ELR (cell line): ENCODE measurements at regions not wholly inside any gene's neighbourhood (a gene's known extent, or its start where the extent isn't known, plus 50 kb on each side); places are given as distances from the start of the nearest gene placed in this dataset.
"Not testable (repeated sequence)": the region's sequence is repeated elsewhere in the genome, so short reads cannot be mapped to it uniquely, and the experiment has no call there.

Source experiments
- DNase-seq: peaks from one replicate; pipeline ENCODE4 v3.0.0-alpha.2; 2015; ENCODE audit warnings: low read depth

DNA sequence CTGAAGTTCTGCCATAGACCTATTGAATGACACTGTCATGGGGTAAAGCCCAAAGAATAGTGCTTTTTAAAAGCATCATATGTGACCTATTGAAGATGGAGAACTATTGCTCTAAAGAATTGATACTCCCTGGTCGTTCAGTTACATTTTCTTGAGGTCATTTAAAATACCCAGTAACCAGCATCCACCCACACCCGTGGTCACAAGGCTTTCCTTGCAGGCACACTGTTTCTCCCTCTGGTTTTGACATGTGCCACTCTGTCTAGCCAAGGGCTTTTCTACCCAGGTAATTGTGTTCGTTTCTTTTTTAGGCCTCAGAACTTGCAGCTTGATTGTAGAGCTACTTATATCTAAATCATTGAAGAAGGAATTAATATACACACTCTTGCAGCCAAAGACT is 68.3 kb upstream of the LYZL2 start:
- DNase-seq, result no peak

DNA sequence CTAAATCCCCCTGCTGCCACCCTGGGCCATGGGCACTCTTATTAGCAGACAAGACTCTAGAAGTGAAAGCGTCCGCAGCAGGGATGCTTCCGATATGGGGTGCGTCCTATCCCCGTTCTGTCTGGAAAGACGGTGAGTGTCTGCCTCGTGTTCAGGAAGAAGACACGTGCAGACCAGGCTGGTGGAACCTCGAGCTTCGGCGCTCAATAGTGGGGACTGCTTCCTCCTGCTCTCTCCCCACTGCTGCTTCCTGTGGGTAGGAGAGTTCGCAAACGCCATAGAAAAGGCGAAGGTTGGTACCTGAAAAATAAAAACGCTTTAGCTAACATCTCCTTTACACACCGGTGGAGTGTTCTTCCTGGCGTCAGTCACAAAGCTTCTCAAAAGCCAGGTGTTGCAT is 67.7 kb upstream of the LYZL2 start:
- DNase-seq, result not testable (repeated sequence)

DNA sequence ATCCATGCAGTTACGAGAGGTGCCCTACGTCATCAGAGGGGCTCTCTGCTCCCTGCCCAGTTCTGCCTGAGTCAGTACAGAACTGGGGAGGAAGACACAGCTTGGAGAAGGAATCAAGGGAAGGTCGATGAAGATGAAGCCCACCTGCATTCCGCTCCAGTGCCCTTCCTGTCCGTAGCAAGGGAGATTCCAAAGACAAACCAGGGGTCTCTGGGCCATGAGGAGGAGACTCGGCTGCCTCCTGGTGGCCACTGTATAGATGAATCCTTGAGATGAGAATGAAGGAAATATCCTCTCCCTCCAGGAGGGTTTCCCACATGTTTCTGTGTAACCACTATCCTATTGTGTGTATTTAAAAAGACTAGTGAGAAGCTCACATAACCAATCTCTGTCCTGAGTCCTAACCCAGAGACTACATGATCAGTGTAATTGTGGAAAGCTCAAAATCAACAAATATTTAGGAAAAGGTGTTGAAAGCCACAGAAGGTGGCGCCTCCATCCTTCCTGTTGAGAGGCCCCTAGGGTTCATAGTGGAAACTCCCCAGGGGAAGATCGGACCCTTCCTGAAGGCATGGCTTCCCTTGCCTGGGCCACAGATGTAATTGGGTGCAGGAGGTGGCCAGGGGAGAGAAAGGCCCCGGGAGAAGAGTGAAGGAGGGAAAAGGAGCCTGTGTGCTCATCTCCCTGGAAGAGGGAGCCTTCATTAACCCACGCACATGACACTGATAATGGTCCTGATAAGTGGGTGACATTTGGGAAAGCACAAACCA is 67.0 kb upstream of the LYZL2 start:
- DNase-seq, result not testable (repeated sequence)

DNA sequence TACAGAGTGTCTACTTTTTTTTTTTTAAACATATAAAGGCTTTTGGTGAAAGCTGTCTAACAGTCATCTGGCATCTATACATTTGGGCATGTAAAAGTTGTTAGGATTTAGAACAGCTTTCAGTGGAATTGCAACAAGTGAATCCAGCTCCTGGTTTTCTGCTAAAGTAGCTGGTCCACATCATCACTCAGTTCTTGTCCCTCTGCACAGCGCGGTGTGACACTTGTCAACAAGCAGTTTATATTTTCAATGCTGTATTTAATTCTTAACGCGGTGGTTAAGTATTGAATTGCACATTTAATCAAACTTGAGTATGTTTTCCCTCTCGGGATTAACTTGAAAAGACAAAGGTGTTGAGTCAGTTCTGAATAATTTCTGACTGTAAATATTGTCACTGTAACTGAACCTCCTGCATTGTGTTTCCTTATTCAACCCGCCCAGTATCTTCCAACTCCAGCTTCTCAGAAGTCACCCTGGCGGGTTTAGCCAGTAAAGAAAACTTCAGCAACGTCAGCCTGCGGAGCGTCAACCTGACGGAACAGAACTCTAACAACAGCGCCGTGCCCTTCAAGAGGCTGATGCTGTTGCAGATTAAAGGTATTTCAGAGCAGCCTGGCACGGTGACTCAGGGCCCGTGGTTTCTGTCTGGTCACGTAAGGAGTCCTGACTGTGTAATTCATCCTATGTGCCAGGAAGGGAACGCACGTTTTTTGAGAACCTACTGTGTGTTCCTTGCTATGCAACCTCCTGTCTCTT is 66.1 kb upstream of the LYZL2 start:
- DNase-seq, result peak; percentile 83

DNA sequence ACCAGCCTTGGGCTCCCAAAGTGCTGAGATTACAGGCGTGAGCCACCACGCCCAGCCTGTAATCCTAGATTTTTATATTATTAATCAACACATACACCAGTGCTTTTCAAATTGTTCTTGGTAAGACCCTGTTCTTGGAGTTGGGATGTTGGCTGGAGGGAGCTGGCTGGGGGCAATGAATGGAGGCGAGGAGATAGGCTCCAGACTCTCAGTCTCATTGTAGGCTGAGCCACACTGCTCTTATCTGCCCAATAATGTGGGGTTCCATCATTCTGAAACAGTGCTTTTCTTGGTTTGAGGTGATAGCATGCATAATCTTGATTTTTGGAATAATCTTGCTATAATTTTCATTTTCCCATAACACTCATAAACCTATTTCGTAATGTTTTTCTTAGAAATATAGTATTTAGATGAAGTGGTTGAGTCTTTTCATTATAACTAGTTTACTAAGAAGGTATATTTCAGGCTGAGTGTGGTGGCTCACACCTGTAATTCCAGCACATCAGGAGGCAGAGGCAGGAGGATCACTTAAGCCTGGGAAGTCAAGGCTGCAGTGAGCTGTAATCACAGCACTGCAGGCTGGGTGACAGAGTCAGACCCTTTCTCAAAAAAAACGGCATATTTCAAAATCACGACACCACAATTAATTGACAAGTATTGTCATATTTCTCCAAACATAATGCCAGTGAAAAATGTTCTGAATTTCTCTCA is 65.1 kb upstream of the LYZL2 start:
- no peak for DNase-seq

DNA sequence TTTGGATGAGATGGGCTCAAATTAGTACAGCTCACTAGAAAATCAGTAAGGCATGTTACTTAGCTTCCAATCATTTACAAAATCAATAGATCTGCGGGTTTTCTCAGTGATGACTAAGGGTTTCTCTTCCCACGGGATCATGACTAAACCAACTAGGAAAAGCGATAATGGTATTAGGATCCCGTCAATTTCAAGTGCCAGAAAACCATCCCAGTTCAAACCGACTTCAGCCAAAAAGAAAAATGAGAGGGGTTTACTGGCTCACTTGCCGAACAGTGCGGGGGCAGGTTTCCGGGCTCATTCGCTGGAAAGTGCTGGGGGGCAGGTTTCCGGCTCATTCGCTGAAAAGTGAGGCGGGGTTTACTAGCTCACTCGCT is 62.1 kb upstream of the LYZL2 start:
- peak; percentile 54 for DNase-seq

DNA sequence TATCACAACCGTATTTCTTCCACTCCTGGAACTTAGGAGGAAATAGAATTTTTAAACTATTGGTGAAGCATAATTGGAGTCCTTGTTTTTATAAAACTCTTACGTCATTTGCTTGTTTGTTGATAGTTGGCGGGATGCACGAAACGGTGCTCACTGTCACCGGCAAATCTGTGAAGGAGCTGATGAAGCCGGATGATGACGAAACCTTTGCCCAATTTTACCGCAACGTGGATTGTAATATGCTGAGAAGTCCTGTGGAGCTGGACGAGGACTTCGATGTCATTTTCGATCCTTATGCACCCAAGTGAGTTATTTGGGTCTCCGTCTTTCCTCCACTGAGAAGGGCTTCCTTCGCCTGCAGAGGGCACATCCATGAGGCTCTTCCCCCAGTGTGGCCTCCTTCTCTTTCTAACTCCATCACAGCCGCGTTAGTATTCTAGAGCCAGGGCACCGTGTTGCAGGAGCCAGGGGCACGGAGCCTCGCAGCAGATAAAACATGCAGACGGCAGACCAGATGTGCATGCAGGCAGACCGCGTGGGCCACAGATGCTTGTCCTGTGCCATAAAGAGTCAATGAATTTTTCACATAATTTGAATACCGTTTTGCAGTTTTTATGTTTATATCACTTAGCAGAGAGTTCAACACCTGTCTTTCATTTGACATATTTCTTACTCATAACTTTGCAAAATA is 61.5 kb upstream of the LYZL2 start:
- not testable (repeated sequence) for DNase-seq

DNA sequence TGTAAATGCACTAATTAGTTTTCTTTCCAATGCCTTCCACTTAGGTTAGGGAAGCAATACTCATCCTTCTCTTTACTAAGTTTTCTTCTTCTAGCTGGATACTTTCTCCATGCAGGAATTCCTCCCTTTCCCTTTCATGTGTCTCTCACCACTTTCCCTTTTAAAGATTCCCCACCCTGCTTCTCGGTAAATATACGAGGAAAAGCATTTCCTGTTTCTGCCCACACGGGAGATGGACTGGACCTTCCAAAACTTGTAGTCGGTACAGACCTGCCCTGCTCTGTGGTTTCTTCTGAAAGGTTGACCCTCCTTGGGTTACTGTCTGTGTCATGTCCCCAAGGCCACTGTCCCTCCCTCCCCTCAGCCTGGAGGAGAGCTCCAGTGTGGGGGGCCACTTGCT is 58.9 kb upstream of the LYZL2 start:
- no peak for DNase-seq

DNA sequence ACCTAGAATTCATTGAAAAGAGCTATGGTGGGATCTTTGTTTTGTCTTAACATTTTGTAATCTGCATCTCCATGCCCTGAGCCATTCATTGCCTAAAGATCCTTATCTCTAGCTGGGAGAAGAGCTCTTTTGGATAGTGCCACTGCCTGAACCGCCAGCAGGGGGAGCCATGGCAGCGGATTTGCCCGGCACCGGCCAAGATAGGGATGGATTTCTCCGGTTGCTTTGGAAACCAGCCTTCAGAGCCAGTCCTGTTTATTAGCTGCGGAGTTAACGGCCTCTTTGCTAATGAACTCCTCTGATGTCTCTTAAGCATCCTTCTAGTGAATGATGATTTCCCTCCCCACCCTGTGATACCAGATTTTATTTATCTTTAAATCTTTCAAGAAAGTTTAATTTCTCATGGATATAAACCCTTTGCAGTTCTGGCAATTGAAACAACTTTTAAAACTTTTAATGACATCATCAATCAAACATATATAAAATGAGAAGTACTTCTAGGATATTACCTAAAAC is 58.2 kb upstream of the LYZL2 start:
- peak; percentile 83 for DNase-seq

DNA sequence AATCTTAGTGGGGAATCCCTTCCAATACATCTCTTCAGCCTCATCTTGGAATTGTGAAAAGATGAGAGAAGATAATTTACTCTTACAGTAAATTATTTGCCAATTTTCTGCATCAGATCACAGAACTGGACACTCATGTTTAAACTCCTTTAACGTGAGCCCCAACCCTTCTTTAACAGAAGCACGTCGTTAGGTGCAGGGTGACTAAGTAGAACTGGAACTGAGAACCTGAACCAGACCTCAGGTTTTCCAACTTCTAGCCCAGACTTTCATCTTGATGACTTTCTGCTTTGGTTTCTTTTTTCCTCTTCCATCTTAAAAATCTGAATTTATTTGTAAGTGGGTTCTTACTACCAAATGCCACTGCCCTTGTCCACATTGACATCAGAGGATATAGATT is 57.2 kb upstream of the LYZL2 start:
- no peak for DNase-seq

DNA sequence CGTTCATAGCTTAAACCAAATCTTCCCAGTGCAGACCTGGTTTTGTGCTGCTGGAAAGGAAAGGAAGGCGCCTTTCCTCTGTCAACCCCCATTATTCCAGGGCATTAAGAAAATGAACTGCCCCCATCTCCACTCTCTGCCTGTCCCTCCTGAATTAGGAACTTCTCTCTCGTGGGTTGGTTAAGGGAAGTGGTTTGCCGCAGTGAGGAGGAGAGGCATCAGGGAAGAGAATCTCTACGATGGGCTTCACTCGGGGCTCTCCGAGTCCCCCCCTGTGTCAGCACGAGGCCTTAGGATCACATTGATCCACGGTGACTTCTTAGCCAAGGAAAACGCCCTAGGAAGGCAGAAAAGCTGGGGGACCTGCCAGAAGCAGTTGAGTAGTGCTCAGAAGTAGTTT is 53.9 kb upstream of the LYZL2 start:
- DNase-seq, result no peak

DNA sequence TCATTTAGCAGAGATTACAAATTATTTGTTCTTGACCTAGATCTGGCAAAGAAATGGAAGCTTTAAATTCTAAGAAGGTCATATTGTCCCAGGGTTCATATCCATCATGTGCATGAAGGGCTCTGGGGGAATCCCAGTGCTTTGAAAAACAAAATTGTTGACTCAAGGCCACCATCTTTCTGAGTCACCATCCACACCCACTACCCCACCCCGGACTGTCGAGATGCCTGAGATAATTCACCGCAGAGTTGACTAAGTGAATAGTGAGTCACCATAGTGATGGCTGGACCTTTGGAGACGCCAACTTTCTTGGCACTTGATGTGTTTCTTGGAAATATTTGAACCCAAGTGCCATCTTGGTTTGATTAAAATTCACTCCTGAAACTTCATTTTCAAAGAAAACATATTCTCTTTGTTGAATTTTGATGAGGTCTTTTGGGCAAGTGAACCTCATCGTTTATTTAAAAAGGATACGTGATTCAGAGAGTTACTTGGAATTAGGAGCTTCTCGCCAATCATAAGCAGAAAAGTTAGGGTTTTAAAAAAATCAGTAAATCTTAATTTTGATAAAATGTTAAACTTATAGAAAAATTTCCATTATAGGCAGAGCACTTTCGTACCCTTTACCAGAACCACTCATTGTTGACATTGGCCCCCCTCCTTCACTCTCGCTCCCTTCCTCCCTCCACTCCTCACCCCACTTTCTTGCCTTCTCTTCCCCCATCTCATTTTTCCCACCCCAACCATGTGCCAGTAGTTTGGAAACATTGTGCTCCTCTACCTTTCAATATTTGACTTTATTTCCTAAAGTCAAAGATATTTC is 53.0 kb upstream of the LYZL2 start:
- DNase-seq, result peak; percentile 98

DNA sequence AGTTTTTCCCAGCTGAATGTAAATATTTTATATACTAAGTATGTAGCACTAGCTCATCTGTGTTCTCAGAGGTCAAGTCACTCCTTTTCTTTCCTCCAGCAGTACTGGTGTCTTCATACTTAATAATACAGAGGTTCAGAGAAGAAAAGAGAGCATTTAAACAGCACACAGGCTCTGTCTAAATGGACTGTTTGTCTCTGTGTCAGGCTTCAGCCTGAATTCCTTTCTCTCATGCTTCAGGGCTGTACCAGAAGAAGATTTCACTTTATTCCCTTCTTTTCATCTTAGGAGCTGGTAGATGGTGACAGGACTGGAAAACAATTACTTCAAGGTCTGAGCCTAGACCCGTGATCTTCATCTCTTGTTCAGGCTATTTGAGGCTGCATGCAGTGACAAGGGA is 51.4 kb upstream of the LYZL2 start:
- no peak for DNase-seq
